Lower leg skin (tissue), 3 donors: ENCODE measurements at regions not wholly inside any gene's neighbourhood (a gene's known extent, or its start where the extent isn't known, plus 50 kb on each side); places are given as distances from the start of the nearest gene placed in this dataset.
"Not testable (repeated sequence)": the region's sequence is repeated elsewhere in the genome, so short reads cannot be mapped to it uniquely, and the experiment has no call there.

ENCODE experiments used
- POLR2A ChIP-seq, 2 donors: fragments of 450-650 bp; IDR thresholded peaks; one replicate each; pipeline ENCODE4 v1.6.1; 2016 to 2017; ENCODE audit warnings: antibody characterized with exemption in 2 of 2, mild to moderate bottlenecking in 1 of 2, moderate library complexity in 1 of 2
- TF ChIP-seq, protein P1 (sequence below), 3 donors: fragments of 450-650 bp; IDR thresholded peaks; one replicate each; pipeline ENCODE4 v1.5.1; 2016; ENCODE audit warnings: antibody characterized with exemption in 3 of 3, mild to moderate bottlenecking in 3 of 3, moderate library complexity in 2 of 3

- TF ChIP-seq, protein P1, sequence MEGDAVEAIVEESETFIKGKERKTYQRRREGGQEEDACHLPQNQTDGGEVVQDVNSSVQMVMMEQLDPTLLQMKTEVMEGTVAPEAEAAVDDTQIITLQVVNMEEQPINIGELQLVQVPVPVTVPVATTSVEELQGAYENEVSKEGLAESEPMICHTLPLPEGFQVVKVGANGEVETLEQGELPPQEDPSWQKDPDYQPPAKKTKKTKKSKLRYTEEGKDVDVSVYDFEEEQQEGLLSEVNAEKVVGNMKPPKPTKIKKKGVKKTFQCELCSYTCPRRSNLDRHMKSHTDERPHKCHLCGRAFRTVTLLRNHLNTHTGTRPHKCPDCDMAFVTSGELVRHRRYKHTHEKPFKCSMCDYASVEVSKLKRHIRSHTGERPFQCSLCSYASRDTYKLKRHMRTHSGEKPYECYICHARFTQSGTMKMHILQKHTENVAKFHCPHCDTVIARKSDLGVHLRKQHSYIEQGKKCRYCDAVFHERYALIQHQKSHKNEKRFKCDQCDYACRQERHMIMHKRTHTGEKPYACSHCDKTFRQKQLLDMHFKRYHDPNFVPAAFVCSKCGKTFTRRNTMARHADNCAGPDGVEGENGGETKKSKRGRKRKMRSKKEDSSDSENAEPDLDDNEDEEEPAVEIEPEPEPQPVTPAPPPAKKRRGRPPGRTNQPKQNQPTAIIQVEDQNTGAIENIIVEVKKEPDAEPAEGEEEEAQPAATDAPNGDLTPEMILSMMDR (IDR thresholded peaks at IDR 0.05), result not testable (repeated sequence)
- TF ChIP-seq POLR2A (IDR thresholded peaks at IDR 0.05), result not testable (repeated sequence)
Observed at GRCh38 chr16:88276123-88276588, 106.6 kb upstream of the ZNF469 start.
